Midbrain (tissue), 1 donor: ENCODE measurements at regions not wholly inside any gene's neighbourhood (a gene's known extent, or its start where the extent isn't known, plus 50 kb on each side); places are given as distances from the start of the nearest gene placed in this dataset.
"Not testable (repeated sequence)": the region's sequence is repeated elsewhere in the genome, so short reads cannot be mapped to it uniquely, and the experiment has no call there.

ENCODE experiments used
- DNase-seq: peaks from one replicate; lab custom pipeline; 2025; lab: John Stamatoyannopoulos, UW

DNA sequence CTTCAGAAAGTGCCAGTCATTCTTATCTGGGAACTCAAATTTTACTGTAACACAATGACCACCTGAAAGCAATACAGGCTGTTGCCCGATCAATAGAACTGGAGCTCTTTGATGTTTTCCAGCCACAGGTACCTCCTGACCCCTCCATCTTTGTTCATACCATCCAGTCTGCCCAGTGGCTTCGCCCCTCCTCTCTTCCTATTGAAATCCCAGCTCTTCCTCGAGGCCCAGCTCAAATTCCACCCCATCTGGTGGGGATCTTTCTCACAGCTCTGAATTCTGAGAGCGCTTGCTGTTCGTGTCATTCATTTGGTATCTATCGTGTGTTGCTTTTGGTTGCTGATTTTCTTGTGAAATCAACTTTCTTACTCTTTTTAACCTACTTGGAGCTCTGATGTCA lies 87.9 kb upstream of the CNKSR3 start:
- no peak for DNase-seq

DNA sequence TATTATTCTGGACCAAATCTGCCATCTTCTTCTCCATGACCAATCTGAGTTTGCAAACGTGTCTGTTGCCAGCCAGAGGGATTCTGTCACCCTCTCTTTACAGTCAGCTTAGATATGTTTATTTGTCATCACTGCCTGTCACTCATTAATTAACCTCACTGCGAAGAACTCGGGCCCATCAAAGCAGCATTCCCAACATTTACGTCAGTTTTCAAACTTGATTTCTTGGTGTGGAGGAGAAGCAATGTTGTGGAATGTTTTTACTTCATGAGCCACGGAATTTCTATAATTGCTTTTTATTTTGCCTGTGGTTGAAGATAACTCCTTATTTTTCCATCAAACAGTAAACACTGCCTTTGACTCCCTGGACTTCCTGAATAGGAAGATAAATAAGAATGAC lies 91.8 kb upstream of the CNKSR3 start:
- DNase-seq = no peak

DNA sequence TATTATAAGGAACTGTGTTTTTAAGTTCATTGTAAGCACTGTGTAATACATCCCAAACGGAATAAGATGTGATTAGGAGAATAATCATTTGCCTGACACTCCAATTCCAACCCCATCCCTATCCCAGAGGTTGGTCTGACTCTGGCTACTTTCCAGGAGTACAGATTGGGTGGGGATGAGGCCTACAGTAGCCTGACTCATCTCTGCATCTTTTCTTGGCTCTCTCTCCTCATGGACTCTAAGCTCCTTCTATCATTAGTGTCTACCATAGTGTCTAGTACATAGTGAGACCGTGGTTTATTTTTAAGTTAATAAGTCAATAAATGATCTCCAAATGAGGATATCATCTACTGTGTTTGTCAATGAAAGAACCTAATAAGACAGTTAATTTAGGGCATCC lies 92.2 kb upstream of the CNKSR3 start:
- no peak for DNase-seq

DNA sequence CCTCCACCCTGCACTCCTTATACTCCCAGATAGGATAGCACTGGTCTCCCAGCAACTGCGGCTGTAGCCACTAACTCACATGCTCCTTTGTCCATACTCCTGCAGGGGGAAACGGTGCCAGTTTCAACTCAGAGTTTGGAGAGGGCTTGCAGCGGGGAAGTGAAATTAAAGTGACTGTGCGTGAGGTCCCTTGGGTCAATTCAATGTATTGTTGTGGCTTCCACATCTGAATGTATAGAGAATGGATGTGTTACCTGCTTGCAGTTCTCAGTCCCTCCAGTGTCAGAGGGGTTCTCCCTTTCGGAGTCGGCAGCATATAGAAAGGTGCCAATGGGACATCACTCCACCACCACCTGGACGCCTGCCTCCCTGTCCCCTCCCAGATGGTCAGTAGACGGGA lies 93.6 kb upstream of the CNKSR3 start:
- no peak for DNase-seq

DNA sequence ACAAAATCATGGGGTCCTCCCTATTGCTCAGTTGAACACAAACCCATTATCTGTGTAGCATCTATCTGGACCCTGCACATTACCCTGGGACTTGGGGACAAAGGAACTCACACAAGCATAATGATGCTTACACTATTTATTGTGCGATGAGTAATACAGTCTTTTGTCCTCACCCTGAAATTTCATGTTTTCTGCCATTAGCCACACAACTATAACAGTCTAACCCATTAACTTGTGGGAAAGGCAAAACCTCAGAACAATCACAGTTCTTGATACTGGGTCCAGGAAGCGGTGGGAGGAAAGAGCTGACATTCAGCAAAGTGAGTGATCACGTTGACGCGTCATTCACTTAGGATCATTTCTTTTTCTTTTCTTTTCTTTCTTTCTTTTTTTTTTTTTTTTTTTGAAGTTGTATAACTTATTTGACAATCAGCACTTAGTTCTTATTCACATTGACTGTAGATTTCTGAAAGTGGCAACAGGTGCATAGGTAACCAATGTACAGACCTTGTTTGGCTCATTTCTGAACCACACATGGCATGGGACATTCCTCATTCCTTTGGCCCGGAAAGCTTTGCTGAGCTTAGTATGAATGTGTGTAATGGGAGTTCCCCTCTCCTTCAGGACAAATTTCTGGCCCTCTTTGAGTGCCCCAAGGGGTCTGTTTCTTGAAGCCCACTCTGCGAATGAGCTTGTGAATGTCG lies 94.8 kb upstream of the CNKSR3 start:
- no peak for DNase-seq

DNA sequence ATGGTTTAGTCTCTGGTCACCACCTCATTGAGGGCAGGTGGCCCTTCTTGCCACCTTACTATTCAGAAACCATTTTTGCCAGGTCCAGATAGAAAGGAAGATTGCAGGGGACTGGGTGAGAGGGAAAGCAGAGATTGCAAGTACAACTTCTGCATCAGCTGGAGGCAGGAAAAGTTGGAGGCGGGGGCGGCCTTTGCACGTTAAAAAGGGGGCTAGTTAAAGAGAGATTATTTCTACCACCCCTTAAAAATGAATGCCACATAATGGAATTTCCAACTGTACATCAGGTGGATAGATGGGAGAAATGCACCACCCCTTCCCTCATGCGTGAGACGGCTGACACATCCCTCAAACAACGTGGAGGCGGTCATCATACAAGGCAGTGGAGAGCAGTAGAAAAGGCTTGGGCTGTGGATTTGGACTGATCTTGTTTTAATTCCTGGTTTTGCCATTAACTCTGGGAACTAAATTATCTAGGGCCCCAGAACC lies 95.4 kb upstream of the CNKSR3 start:
- DNase-seq = no peak

DNA sequence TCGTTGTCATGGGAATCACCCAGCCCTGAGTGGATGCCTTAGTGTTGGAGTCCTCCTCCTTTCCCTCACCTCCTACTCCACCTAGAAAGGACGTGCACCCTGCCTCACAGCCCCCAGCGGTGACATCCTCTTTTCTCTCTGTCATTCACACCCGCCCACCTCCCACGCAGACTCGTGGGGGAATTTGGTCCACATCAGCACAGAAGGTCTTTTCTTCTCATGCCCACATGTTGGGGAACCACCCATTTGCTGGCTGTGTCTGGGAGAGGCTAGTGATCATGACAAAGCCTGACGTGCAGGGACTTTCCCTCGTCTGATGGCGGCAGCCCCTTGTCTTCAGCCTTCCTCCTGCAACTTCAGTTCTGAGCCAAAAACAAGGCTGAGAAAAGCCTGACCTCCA lies 96.0 kb upstream of the CNKSR3 start:
- DNase-seq = no peak

DNA sequence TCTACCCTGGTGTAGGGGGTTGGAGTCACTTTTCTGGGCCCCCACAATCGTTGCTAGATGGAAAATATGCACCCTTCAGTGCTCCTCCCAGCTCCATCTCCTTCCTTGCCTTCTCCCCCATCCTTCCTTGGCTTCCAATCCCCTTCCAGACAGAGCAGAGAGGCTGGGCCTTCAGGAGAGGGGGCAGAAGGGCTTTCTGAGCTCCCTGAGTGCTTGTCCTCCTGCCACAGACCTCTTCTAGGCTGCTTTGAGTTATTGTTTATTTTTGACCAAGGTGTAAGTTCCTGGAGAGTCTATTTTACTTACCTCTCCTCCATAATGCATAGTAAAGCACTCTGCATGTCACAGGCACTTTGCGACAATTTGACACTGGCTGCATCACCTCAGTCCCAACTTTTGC lies 96.4 kb upstream of the CNKSR3 start:
- no peak for DNase-seq

DNA sequence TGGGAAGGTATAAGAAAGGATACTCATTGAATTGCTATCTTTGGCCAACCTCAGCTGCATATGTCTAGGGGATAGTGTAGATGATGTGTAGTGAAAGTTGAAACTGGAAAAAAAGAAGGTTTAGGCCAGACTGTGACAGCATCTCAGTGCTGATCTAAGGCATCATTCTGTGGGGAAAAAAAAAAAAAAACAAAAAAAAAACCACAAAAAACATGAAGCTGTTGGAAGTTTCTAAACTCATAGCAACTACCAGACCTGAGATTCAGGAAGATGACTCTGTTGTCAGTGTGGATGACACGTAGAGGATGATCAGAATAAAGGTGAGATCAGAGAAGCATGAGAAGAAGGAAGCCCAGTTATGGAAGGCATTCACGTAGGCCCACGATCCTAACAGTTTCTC lies 100.8 kb upstream of the CNKSR3 start:
- DNase-seq = no peak

DNA sequence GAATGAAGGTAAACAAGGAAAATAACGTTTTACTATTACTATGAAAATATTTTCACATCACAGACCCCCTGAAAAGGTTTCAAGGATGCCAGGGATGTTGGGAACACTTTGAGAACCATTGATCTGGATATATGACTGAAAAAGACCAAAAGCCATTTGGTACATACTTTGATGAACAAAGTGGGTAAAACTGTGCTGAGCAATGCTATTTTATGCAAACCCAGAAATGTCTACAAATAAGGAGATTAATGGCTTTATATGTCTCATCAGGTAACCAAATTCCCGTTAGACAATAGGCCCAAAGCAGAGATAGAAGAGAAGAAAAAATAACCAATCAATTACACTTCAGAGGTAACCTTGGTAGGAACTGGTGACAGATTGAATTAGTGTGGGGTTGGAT lies 101.4 kb upstream of the CNKSR3 start:
- no peak for DNase-seq

DNA sequence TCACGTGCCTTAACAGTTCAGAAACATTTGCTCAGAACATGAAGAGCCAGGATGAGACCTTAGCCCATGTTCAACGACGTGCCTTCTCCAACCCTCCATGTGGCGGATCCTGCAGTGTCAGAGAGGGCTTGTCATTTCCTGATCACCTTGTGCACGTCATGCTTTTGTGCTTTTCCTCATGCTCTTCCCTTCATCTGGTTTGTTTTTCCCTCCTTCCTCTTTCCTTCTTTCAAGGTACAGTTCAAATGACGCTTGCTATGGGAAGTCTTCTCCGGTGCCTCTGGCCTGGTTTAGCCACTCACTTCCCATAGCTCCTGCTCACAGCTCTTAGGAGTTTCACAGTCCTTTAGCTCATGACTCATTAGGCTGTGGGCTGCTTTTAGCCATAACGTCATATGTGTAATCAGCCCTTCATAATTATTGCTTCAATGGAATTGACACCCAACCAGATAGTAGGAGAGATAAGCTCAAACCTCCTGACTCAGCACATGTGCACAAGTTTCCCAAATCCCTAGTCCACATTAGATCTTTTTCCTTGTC lies 102.7 kb upstream of the CNKSR3 start:
- DNase-seq = no peak

DNA sequence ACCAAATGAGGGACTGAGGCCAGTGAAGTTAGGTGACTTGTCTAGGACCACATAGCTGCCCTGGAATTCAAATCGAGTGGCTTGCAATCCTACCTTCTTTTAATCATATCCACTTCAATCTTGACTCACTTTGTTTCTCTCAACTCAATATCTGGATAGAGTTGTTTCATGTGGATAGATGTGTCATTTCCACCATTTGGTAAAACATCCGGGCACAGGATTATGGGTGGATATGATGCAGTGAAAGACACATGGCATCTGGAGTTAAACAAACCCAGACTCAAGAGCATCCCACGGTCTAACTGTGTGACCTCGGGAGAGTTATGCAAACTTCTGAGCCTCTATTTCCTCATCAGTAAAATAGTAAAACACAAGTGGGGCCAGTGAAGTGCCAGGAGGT lies 103.6 kb upstream of the CNKSR3 start:
- no peak for DNase-seq

DNA sequence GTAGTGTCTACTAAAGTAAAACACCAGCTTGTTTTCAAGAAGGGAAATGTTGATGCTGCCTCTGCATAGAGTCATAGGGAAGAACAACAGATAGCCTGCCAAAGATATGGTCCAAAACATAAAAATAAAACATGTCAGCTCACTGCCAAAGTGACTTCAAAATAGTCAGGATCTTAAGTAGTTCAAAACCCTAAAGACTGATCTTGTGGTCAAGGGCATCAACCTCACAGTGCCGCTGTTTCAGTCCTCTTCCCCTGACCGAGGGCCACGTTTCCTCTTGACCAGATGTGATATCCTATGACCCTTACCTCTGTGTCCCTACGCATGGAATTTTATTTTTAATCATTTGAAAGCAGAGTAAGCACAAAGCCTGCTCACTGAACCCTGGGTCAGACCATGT lies 104.2 kb upstream of the CNKSR3 start:
- no peak for DNase-seq

DNA sequence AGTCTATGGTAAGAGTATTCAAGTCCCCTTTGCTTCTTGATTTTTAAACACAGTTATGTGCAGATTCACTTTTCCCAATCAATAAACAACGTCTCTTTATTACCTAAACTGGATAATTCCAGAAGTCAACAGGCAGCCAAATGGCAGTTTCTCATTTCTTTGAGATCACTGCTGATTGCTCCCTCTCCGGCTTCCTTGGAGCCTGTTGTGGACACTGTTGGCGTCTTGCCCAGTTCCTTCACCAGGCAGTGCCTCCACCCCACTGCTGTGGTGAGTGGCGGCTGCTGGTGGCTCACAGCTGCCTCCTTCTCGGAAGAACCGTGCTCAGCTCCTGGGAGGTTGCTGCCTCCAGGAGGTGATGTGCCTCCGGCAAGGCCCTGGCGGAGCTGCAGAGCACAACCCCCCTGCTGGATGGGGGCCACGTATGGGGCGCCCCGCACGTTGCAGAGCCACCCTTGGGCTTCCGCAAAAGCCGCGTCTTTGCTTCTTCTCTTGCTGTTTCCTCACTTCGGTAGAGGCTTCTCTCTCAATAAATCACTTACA lies 105.1 kb upstream of the CNKSR3 start:
- no peak for DNase-seq

DNA sequence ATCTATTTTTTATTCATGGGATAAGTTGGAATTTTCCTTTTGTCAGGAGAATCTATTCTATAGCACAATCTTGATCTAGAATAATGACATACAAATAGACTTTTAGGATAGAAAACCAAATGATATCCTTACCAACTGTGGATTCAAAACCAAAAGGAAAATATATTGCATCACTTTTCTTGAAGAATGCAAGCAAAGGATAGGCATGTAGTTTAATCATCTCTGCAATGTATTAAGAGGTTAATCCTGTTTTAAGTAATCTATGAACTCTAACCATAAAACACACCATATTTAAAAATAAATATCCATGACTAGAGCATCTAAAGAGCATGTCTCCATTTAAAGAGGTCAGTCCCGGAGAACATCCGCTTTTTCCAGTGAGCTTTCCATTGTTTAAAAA lies 106.7 kb upstream of the CNKSR3 start:
- DNase-seq = no peak

DNA sequence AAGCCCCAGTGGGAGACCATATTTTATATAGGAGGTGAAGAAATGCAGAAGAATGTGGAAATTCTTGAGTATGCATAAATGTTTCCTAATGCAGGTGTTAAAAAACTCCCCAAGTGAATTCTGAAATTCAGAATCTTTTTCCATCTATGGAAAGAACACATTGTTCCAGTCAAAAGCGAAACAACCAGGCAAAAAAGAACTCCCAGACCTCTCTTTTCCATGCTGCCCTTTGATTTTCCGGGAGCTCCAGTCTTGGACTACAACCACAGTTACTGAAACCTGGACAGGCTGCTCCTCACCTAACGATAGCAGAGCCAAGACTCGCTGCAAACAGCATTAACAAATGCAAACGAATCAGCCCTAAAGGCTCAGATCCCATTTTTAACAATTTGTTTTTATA lies 108.7 kb upstream of the CNKSR3 start:
- DNase-seq = no peak

DNA sequence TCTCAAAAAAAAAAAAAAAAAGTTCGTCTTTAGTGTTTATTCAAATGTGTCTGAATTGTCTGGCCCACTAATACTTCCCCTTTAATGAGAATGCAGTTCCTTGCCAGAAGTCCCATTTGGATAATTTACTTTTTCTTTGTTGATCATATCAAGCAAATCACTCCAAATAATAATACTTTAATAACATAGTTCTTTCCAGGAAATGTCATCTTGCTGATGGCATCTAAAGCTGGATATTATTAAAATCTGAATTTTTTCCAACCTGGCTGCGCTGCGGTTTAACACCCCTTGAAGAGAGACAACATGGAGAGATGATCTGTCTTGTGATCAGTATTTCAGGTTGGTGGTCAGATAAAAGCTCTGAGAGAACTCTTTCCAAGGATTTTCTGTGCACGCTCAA lies 111.2 kb upstream of the CNKSR3 start:
- DNase-seq = no peak

DNA sequence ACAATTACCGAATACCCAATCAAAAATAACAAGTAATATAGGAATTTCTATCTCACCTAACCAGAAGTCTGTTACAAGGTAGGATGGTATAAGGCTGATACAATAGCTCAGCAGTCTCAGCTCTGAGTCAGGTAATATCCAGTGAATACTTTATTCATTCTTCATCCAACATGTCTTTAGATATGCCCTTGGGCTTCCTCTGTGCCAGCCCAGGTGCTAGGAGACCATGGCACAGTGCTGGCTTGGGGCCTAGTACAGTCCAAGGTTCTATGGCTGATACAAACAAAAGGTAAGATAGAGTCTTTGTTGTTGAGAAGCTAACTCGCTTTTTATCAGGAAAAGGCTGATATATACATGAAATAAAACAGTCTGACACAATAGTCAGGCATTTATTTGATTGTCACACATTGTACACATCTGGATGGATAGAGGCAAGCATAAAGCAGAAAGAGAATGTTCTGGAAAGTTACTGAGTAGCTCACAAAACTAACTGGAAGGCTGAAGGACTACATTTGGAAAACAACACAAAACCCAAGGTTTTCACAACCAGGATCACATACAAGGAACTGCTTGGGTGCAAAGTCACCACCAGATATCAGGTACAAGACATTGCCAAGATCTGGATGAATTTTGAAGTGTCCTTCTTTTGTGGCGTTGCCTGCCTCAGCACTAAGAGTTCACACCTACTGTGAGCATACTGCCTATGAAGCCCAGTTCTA lies 110.4 kb upstream of the SCAF8 start:
- no peak for DNase-seq

DNA sequence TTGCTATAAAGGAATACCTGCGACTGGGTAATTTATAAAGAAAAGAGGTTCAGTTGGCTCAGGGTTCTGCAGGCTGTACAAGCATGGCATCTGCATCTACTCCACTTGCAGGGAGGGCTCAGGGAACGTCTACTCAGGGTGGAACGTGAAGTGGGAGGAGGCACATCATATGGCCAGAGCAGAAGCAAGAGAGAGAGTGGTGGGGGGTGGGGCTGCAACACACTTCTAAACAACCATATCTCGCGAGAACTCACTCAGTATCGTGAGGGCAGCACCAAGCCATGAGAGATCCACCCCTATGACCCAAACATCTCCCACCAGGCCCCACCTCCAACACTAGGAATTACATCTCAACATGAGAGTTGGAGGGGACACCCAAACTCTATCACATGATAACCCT lies 109.8 kb upstream of the SCAF8 start:
- no peak for DNase-seq

DNA sequence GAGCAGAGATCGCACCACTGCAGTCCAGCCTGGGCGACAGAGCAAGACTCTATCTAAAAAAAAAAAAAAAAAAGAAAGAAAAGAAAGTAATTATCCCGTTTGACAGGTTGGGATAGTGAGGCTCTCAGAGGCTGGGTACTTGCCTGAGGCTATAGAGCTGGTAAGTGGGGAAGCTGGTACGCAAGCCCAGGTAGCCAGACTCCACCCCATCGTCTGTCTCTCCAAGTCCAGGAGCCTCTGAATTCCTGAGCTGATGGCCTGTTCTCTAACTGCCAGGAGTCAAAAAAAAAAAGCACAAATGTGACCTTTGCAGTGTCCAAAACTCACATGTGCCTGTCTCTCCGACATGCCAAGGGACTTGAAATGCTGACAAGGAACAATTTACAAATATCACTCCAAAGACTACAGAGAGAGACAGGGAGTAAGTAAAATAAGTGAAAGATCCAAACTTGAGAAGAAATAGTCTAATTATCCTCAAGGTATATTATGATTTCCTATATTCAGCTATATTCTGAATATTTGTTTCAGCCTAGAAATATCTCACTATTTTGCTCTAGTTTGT lies 109.1 kb upstream of the SCAF8 start:
- no peak for DNase-seq

DNA sequence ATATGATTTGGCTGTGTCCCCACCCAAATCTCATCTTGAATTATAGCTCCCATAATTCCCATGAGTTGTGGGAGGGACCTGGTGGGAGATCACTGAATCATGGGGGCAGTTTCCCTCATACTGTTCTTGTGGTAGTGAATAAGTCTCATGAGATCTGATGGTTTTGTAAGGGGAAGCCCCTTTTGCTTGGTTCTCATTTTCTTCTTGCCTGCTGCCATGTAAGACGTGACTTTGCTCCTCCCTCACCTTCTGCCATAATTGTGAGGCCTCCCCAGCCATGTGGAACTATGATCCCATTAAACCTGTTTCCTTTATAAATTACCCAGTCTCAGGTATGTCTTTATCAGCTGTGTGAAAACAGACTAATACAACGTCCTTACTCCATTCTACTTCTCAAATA lies 108.5 kb upstream of the SCAF8 start:
- DNase-seq = not testable (repeated sequence)

DNA sequence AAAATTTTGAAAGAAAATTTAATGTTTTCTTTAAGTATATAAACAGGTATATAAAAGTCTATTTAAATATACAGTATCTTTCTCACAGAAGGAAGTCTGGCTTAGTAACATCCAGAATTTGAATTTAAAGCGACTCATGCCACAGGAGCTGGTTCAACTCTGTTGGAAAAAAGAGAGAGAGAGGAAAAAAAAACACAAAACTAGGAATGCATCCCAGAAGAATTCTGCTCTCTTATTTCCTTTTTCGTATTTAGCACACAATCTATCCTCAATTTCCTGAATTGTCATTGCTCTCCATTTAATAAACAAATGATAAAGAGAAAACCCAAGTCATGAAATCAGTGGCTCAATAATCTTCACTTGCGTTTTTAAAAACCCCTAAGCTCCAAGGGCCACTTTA lies 107.5 kb upstream of the SCAF8 start:
- DNase-seq = no peak

DNA sequence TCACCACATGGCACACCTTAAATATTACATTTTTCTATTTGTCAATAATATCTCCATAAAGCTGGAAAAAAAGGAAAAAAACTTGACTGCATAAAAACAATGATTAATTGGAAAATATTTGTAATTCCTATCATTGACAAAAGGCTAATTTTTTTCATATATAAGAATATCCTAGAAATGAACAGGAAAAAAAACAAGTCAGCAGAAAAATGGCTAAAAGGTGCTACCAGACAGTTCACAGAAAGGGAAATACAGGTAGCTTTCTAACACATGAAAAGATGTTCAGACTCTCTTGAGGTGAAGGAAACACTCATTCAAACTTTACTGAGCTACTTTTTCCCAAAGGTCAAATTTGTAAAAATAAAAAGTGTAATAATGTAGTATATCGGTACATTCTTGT lies 104.1 kb upstream of the SCAF8 start:
- no peak for DNase-seq
